C1 segment of cervical spinal cord (tissue), 14 donors: ENCODE measurements at regions not wholly inside any gene's neighbourhood (a gene's known extent, or its start where the extent isn't known, plus 50 kb on each side); places are given as distances from the start of the nearest gene placed in this dataset.

Source experiments
- DNase-seq, 14 donors: peaks; one replicate each; lab custom pipeline; 2025; lab: John Stamatoyannopoulos, UW

DNA sequence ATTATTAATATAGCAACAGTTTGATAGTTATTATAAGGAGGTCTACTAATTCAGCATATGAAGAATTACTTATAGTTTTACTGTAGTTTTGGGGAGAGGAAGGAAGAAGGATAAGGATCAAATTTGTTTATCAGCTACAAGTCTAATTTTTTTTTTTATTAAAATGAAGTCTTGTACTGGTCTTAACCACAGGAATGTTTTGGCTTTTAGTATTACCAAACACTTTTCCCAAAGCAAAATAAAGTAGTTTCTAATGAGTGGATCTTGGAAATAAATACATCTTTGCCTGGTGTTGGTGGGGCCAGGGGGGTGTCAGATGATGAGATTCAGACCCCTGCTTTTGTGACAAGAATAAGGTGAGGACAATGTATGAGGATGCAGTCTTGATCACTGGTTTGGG, 57.2 kb upstream of the ZDHHC17 start:
- no peak for DNase-seq

DNA sequence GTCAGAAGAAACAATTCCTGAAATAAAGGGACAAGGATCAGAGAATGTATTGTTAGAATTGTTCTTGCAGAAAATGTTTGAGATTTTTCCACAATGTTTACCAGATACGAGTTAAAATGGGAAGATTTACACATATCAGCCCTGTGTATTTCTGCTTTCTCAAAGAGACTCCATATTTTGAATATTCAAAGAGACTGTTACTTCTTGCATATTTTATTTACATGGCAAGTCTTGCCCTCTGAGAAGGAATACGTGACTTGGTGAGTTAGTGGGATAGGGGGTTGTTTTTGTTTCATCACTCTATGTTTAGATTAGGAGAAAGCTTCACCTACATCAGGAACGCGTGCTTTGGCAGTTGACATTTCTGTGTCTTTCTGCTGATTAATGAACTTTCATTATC, 56.1 kb upstream of the ZDHHC17 start:
- no peak for DNase-seq

DNA sequence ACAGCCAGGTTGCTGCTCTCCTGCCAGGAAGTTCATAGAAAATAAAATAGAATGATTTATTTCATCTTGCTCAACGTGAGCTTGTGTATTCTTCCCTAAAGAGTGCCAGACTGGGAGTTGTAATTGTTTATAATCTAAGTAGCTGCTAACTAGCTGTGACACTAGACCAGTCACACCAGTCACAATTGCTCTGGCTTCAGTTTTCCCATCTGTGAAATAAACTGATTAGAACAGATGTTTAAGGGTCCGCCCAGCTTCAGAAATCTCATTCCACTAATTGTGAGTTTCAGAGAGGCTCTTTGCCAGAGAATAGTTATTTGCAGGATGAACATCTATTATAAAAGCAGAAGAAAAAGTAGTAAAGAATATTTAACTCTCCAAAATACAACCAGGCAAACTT, 55.6 kb upstream of the ZDHHC17 start:
- no peak for DNase-seq

DNA sequence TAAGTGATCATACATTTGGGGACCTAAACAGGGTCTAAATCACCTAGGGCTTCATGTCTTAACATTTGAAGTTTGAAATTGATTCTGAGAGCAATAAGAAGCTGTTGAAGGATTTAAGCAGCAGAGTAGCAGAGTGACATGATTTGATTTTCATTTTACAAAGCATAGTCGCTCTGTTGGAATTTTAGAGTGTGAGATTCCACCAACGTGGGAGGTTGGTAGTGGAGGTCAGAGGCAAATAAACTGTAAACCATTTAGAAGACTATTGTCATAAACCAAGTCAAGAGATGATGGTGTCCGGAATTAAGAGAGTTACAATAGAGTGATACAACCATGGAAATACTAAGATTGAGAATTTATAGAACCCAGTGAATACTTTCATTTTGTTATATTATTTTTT, 52.7 kb upstream of the ZDHHC17 start:
- DNase-seq = no peak

DNA sequence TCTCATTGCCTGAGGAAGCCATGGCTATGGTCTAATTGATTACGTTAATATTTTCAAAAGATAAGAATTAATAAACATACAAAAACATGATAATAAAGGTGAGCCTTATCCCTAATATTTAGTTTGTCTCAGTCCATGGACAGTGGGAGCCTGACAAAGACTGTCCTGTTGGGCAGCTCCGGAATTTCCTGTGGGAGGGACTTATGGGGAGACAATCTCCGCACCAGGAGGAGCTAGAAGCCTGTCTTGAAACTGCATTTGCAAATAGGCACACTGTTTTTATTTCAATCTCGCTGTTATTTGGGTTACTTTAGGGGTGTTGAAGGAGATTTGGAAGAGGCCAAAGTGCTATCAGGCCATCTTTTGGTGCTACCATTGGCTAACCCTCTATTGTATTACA, 50.8 kb upstream of the ZDHHC17 start:
- DNase-seq = no peak

DNA sequence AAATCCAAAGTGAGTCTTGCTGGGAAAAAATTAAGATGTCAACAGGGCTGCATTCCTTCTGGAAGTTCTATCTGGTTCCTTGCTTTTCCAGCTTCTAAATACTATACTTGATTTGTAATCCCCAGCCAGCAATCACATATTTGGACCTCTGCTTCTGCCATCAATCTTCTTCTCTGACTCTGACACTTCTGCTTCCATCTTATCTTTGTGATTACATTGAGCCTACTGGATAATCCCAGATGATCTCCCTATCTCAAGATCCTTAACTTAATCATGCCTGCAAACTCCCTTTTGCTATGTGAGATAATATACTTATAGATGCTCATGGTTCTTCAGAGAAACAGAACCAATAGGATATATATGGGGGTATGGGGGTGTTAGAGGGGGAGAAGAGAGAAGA, 49.9 kb upstream of the ZDHHC17 start:
- DNase-seq = no peak
